A549 (cell line): ENCODE measurements at regions not wholly inside any gene's neighbourhood (a gene's known extent, or its start where the extent isn't known, plus 50 kb on each side); places are given as distances from the start of the nearest gene placed in this dataset.

ENCODE experiments used
- CBX2 ChIP-seq: fragments of 200-600 bp; sonication (generic); IDR thresholded peaks from 2 replicates; pipeline ENCODE4 v1.6.1; 2016; ENCODE audit warnings: low read depth, mild to moderate bottlenecking, borderline replicate concordance
- CEBPB ChIP-seq, 2 experiments: fragments of >200 bp in 1 of 2; sonication (Bioruptor Twin) in 1 of 2; formaldehyde crosslinking in 1 of 2; IDR thresholded peaks; 2 replicates each; pipeline ENCODE4 v1.6.1; 2012 to 2016
- CHD2 ChIP-seq: fragments of 150-350 bp; IDR thresholded peaks from 2 replicates; pipeline ENCODE4 v1.6.1; 2014; ENCODE audit warnings: low read length; ENCODE audit not compliant: partially characterized antibody
- JUN ChIP-seq, 2 experiments: fragments of >200 bp; sonication (Bioruptor Twin); formaldehyde crosslinking; IDR thresholded peaks; 2 replicates in 1 of 2; 3 replicates in 1 of 2; pipeline ENCODE4 v1.6.1; 2016 to 2017
- JUNB ChIP-seq: fragments of >200 bp; sonication (Bioruptor Twin); formaldehyde crosslinking; IDR thresholded peaks from 2 replicates; pipeline ENCODE4 v1.6.1; 2016
- NFE2L2 ChIP-seq: fragments of 150-350 bp; conservative IDR thresholded peaks from 2 replicates; pipeline ENCODE4 v1.6.1; 2014; ENCODE audit warnings: low read length
- POLR2A ChIP-seq: IDR thresholded peaks from 2 replicates; pipeline ENCODE4 v1.6.1; 2012; ENCODE audit warnings: mild to moderate bottlenecking, low read length
- SMC3 ChIP-seq: fragments of >200 bp; sonication (Bioruptor Twin); formaldehyde crosslinking; IDR thresholded peaks from 3 replicates; pipeline ENCODE4 v1.6.1; 2018; ENCODE audit warnings: inconsistent platforms
- ZNF302 ChIP-seq: fragments of 250-450 bp; sonication (Bioruptor Pico); IDR thresholded peaks from 2 replicates; pipeline ENCODE4 v1.9.0; 2021; ENCODE audit warnings: inconsistent platforms, mild to moderate bottlenecking, moderate library complexity
- TF ChIP-seq, protein P1 (sequence below): fragments of >200 bp; sonication (Bioruptor Twin); formaldehyde crosslinking; IDR thresholded peaks from 3 replicates; pipeline ENCODE4 v1.5.1; 2016

- no peak for TF ChIP-seq NFE2L2
- TF ChIP-seq CEBPB (IDR thresholded peaks at IDR 0.05), result no peak
- TF ChIP-seq POLR2A, result no peak
- TF ChIP-seq ZNF302, result no peak
- TF ChIP-seq SMC3, result no peak
- TF ChIP-seq, protein P1, sequence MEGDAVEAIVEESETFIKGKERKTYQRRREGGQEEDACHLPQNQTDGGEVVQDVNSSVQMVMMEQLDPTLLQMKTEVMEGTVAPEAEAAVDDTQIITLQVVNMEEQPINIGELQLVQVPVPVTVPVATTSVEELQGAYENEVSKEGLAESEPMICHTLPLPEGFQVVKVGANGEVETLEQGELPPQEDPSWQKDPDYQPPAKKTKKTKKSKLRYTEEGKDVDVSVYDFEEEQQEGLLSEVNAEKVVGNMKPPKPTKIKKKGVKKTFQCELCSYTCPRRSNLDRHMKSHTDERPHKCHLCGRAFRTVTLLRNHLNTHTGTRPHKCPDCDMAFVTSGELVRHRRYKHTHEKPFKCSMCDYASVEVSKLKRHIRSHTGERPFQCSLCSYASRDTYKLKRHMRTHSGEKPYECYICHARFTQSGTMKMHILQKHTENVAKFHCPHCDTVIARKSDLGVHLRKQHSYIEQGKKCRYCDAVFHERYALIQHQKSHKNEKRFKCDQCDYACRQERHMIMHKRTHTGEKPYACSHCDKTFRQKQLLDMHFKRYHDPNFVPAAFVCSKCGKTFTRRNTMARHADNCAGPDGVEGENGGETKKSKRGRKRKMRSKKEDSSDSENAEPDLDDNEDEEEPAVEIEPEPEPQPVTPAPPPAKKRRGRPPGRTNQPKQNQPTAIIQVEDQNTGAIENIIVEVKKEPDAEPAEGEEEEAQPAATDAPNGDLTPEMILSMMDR, result no peak
- TF ChIP-seq JUN (IDR thresholded peaks at IDR 0.05), result no peak
- no peak for TF ChIP-seq JUNB
- no peak for TF ChIP-seq CHD2
- no peak for TF ChIP-seq CBX2
These were observed 206.2 kb upstream of the COPS8 start for GRCh38 chr2:236879416-236879963.
